ENCODE measurements at regions not wholly inside any gene's neighbourhood (a gene's known extent, or its start where the extent isn't known, plus 50 kb on each side); places are given as distances from the start of the nearest gene placed in this dataset.

- H3K79me2 ChIP-seq (ENCODE audit: control insufficient read depth, low read length), result no peaks in the 10 kb centered on the region
- H3K36me3 ChIP-seq (ENCODE audit: control insufficient read depth, low read length), result no peaks in the 10 kb centered on the region
- no peaks in the 10 kb centered on the region for H3K27me3 ChIP-seq (ENCODE audit: control insufficient read depth, low read length)
- no peak overlapping the region for H3K4me2 ChIP-seq (ENCODE audit: low read length)
- H3K9me2 ChIP-seq (replicated peaks; ENCODE audit: control insufficient read depth, low read length), result no peaks in the 10 kb centered on the region
- H3K9me3 ChIP-seq (ENCODE audit: control insufficient read depth, insufficient read depth, low read length), result no peaks in the 10 kb centered on the region
- no peaks in the 10 kb centered on the region for H4K20me1 ChIP-seq (ENCODE audit: control insufficient read depth, insufficient read depth, low read depth, low read length)
- no peak overlapping the region for H3K4me3 ChIP-seq (ENCODE audit: low read length)
- no peaks in the 10 kb centered on the region for H3K4me1 ChIP-seq (ENCODE audit: control insufficient read depth, low read length)
- TF ChIP-seq EZH2phosphoT487 (IDR thresholded peaks at IDR 0.05; ENCODE audit: borderline replicate concordance, low read length), result no peak
- peak; percentile 80 for TF ChIP-seq CTCF (IDR thresholded peaks at IDR 0.05; ENCODE audit: low read depth, low read length, poor library complexity, severe bottlenecking)
- no peak overlapping the region for H3K27ac ChIP-seq (ENCODE audit: low read depth, low read length)
- no peaks in the 10 kb centered on the region for H3F3A ChIP-seq (ENCODE audit: control insufficient read depth, insufficient read depth)
Observed at GRCh38 chr4:55184600-55185523, 59.5 kb upstream of the KDR start.

- no peaks in the 10 kb centered on the region for H3K4me1 ChIP-seq (ENCODE audit: control insufficient read depth, low read length)
- no peak overlapping the region for H3K27ac ChIP-seq (ENCODE audit: low read depth, low read length)
- no peaks in the 10 kb centered on the region for H3K36me3 ChIP-seq (ENCODE audit: control insufficient read depth, low read length)
- TF ChIP-seq CTCF (IDR thresholded peaks at IDR 0.05; ENCODE audit: low read depth, low read length, poor library complexity, severe bottlenecking) (no peak), EZH2phosphoT487 (IDR thresholded peaks at IDR 0.05; ENCODE audit: borderline replicate concordance, low read length) (no peak)
- H3K27me3 ChIP-seq (ENCODE audit: control insufficient read depth, low read length), result no peaks in the 10 kb centered on the region
- H3F3A ChIP-seq (ENCODE audit: control insufficient read depth, insufficient read depth), result no peaks in the 10 kb centered on the region
- H3K4me2 ChIP-seq (ENCODE audit: low read length), result no peak overlapping the region
- no peaks in the 10 kb centered on the region for H4K20me1 ChIP-seq (ENCODE audit: control insufficient read depth, insufficient read depth, low read depth, low read length)
- H3K9me3 ChIP-seq (ENCODE audit: control insufficient read depth, insufficient read depth, low read length), result no peaks in the 10 kb centered on the region
- H3K79me2 ChIP-seq (ENCODE audit: control insufficient read depth, low read length), result no peaks in the 10 kb centered on the region
- no peaks in the 10 kb centered on the region for H3K9me2 ChIP-seq (replicated peaks; ENCODE audit: control insufficient read depth, low read length)
- no peak overlapping the region for H3K4me3 ChIP-seq (ENCODE audit: low read length)
Observed at GRCh38 chr4:55186123-55186522, 60.7 kb upstream of the KDR start.

- H3K9me3 ChIP-seq (ENCODE audit: control insufficient read depth, insufficient read depth, low read length), result no peaks in the 10 kb centered on the region
- no peak overlapping the region for H3K4me2 ChIP-seq (ENCODE audit: low read length)
- no peak overlapping the region for H3K27ac ChIP-seq (ENCODE audit: low read depth, low read length)
- no peak overlapping the region for H3K4me3 ChIP-seq (ENCODE audit: low read length)
- H3K9me2 ChIP-seq (replicated peaks; ENCODE audit: control insufficient read depth, low read length), result no peaks in the 10 kb centered on the region
- no peaks in the 10 kb centered on the region for H3K27me3 ChIP-seq (ENCODE audit: control insufficient read depth, low read length)
- TF ChIP-seq EZH2phosphoT487 (IDR thresholded peaks at IDR 0.05; ENCODE audit: borderline replicate concordance, low read length), result no peak
- no peak for TF ChIP-seq CTCF (IDR thresholded peaks at IDR 0.05; ENCODE audit: low read depth, low read length, poor library complexity, severe bottlenecking)
- no peaks in the 10 kb centered on the region for H3K79me2 ChIP-seq (ENCODE audit: control insufficient read depth, low read length)
- no peaks in the 10 kb centered on the region for H4K20me1 ChIP-seq (ENCODE audit: control insufficient read depth, insufficient read depth, low read depth, low read length)
- H3F3A ChIP-seq (ENCODE audit: control insufficient read depth, insufficient read depth), result no peaks in the 10 kb centered on the region
- no peaks in the 10 kb centered on the region for H3K36me3 ChIP-seq (ENCODE audit: control insufficient read depth, low read length)
- H3K4me1 ChIP-seq (ENCODE audit: control insufficient read depth, low read length), result no peaks in the 10 kb centered on the region
Observed at GRCh38 chr4:55186700-55187099, 61.3 kb upstream of the KDR start.

All from DOHH2 (cell line).